Central memory CD8-positive, alpha-beta T cell (primary cell): ENCODE measurements at regions not wholly inside any gene's neighbourhood (a gene's known extent, or its start where the extent isn't known, plus 50 kb on each side); places are given as distances from the start of the nearest gene placed in this dataset.

ENCODE experiments used
- ATAC-seq: fragments of 150-1000 bp; cut with Tn5 transposase; replicated peaks from 2 replicates; pipeline ENCODE4 v1.10.0; 2022; ENCODE audit warnings: mild to moderate bottlenecking, moderate FRiP score, moderate number of reproducible peaks; ENCODE audit not compliant: poor library complexity, severe bottlenecking; ENCODE audit errors: extremely low read depth
- DNase-seq, 2 donors: peaks; one replicate each; pipeline ENCODE4 v3.0.0; 2021; ENCODE audit warnings: low spot score in 2 of 2
- H3K27ac Mint-ChIP-seq: one replicate; pipeline ENCODE4 v1.8.0; 2022; ENCODE audit warnings: low read depth, mild to moderate bottlenecking, moderate library complexity, mixed read lengths
- H3K27me3 Mint-ChIP-seq: one replicate; pipeline ENCODE4 v1.8.0; 2022; ENCODE audit warnings: mixed read lengths
- H3K36me3 Mint-ChIP-seq: one replicate; pipeline ENCODE4 v1.8.0; 2022; ENCODE audit warnings: mild to moderate bottlenecking, moderate library complexity, mixed read lengths; ENCODE audit not compliant: insufficient read depth
- H3K4me1 Mint-ChIP-seq: one replicate; pipeline ENCODE4 v1.8.0; 2022; ENCODE audit warnings: mixed read lengths
- H3K4me3 Mint-ChIP-seq: one replicate; pipeline ENCODE4 v1.8.0; 2022; ENCODE audit warnings: mild to moderate bottlenecking, moderate library complexity, mixed read lengths
- H3K9me3 Mint-ChIP-seq: one replicate; pipeline ENCODE4 v1.8.0; 2022; ENCODE audit warnings: mixed read lengths

DNA sequence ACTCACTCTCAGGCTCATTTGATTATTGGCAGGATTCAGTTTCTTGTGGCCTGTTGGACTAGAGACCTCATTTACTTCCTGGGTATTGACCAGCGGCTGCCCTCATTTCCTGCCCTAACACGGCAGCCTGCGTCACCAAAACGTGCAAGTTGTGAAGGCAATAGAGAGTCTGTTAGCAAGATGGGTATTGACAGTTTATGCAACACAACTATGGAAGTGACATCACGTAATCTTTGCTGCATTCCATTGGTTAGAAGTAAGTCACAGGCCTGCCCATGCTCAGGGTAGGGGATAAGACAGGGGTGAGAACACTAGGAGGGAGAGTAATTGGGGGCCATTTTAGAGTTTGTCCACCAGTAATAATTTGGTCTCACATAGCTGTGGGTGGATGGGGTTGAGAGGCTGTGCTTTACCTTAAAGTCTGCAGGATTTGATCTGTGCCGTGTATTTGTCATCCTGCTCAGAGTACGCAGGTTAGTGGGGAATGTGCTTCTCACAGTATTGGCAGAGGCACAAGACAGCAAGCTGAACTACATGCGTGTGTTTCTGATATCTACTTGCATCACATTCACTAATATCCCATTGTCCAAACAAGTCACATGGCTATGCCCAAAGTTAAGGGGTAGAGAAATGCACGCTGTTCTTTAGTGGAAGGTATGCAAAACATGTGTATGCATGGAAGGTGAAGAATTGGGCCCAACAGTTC, 83.3 kb downstream of the EDEM1 start:
- DNase-seq (no peak), ATAC-seq (no peak)
- Mint-ChIP-seq H3K27me3 (no peaks in the 10 kb centered on the region), H3K36me3 (no peaks in the 10 kb centered on the region), H3K9me3 (no peaks in the 10 kb centered on the region), H3K4me3 (no peak overlapping the region), H3K4me1 (no peaks in the 10 kb centered on the region), H3K27ac (no peak overlapping the region)

DNA sequence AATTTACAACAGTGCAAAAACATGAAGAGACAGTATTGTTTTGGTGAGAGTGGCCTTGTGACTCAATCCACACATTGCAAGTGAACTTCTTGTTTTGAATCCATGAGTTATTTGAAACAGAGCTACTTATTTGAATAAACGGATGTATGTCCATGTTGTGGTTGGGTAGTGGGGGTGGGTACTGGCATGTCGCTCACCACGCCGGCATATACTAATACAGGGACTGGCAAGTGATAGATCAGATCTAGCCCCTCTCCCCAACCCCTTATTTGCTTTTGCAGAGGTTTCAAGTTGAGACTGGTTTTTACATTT, 83.8 kb downstream of the EDEM1 start:
- no peak overlapping the region for H3K27ac Mint-ChIP-seq
- H3K9me3 Mint-ChIP-seq = no peaks in the 10 kb centered on the region
- H3K36me3 Mint-ChIP-seq = no peaks in the 10 kb centered on the region
- ATAC-seq = no peak
- H3K27me3 Mint-ChIP-seq = no peaks in the 10 kb centered on the region
- H3K4me3 Mint-ChIP-seq = no peak overlapping the region
- no peak for DNase-seq
- H3K4me1 Mint-ChIP-seq = no peaks in the 10 kb centered on the region

DNA sequence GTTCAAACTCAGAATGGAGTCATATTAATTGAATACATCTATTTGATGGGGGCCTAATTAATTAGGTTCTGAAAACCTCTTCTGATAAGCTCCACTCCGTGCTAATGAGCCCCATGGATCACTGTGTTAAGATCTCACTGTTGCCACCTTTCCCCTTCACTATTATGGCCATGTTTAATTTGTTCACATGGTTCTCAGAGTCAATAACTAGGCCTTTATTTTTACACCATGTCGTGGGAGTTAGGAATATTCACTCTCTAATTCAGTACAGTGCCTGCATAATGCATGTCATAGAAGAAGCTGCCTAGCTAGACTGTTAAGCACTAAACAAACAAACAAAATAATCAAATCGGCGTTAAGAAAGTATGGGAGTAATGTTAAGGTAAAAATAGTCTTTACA, 84.9 kb downstream of the EDEM1 start:
- no peaks in the 10 kb centered on the region for H3K36me3 Mint-ChIP-seq
- no peaks in the 10 kb centered on the region for H3K4me1 Mint-ChIP-seq
- no peak overlapping the region for H3K27ac Mint-ChIP-seq
- no peak for ATAC-seq
- H3K4me3 Mint-ChIP-seq = no peak overlapping the region
- no peaks in the 10 kb centered on the region for H3K27me3 Mint-ChIP-seq
- DNase-seq = no peak
- H3K9me3 Mint-ChIP-seq = no peaks in the 10 kb centered on the region

DNA sequence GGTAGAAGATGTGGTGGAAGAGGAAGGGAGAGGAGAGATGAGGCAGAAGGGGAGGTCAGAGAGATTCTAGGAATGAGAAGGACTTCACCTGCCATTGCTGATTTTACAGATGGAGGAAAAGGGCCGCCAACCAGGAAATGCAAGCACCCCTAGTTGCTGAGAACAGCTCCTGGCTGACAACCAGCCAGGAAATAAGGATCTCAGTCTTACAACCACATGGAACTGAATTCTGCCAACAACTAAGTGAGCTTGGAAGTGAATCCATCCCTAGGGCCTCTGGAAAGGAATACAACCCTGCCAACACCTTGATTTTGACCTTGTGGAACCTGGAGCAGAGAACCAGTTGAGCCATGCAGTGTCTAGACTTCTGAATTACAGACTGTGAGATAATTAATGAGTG, 86.6 kb downstream of the EDEM1 start:
- Mint-ChIP-seq H3K4me1 (no peaks in the 10 kb centered on the region), H3K36me3 (no peaks in the 10 kb centered on the region), H3K27me3 (no peaks in the 10 kb centered on the region), H3K4me3 (no peak overlapping the region), H3K9me3 (no peaks in the 10 kb centered on the region), H3K27ac (no peak overlapping the region)
- DNase-seq (no peak), ATAC-seq (no peak)

DNA sequence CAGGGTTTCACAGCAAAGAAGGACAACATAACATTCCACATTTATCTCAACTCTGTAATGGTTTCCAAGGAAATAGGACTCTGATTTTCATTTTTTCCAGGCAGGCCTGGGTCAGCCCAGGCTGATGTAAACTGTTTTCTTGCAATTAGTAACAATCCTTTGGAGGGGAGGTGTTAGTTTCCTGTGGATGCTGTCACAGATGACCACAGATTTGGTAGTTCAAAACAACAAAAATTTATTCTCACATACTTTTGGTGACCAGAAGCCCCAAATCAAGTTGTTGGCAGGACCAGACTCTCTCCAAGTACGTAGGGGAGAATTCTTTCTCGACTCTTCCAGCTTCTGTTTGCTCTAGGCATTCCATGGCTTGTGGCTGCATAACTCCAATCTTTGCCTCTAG, 88.0 kb downstream of the EDEM1 start:
- H3K27me3 Mint-ChIP-seq = no peaks in the 10 kb centered on the region
- no peak overlapping the region for H3K4me3 Mint-ChIP-seq
- no peak overlapping the region for H3K27ac Mint-ChIP-seq
- no peaks in the 10 kb centered on the region for H3K9me3 Mint-ChIP-seq
- no peaks in the 10 kb centered on the region for H3K4me1 Mint-ChIP-seq
- ATAC-seq (no peak), DNase-seq (no peak)
- H3K36me3 Mint-ChIP-seq = no peaks in the 10 kb centered on the region

DNA sequence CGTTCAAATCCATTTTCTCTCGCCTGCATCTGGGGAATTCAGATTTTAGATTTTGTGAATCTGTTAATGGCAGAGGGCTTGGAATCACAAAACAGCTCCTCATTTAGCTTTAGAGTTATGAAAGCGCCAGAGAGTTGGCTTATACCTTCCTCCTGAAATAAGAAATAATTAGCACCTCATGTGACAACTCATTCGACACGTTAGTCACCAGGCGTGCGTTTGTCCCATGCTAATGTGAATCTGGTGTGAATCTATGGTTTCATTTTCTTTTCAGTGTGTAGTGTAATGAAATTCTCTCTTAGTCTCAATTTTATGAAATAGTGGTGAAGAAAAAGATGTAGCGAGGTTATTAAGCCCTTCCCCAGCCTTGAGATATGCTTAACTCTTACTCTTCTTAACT, 89.4 kb downstream of the EDEM1 start:
- Mint-ChIP-seq H3K27me3 (no peaks in the 10 kb centered on the region), H3K27ac (no peak overlapping the region), H3K4me1 (no peaks in the 10 kb centered on the region), H3K4me3 (peak overlapping the region; percentile 37), H3K36me3 (no peaks in the 10 kb centered on the region), H3K9me3 (peaks cover 7% of the 10 kb centered on the region)
- no peak for ATAC-seq
- DNase-seq = no peak

DNA sequence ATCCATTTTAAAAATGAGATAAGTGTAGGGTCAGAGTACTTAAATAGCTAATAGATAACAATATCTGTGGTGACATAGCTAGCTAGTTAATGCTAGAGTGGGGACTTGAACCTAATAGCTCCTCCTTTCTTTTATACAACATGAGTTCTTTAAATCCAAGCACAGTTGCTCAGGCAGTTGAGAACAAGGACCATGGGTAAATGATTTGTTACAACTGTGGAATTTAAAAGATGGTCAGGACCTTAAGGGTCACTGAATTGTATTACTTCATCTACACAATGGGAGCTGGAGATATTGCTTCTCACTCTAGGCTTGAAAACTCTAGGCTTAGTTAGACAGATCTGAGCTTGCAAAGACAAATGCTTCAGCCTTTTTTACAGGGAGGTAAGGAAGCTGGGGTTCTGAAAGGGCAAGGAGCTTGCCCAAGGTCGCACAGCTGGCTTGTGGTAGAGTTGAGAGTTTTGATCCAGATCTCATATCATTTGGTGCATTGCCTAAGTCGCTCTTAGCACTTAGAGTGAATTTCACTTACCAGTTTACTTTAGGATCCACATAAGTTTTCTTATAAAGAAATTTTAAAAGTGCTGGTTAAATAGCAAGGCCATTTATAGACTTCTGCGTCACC, 90.2 kb downstream of the EDEM1 start:
- Mint-ChIP-seq H3K27me3 (no peaks in the 10 kb centered on the region), H3K36me3 (no peaks in the 10 kb centered on the region), H3K4me3 (no peak overlapping the region), H3K4me1 (no peaks in the 10 kb centered on the region), H3K9me3 (peaks cover 7% of the 10 kb centered on the region), H3K27ac (no peak overlapping the region)
- ATAC-seq (no peak), DNase-seq (no peak)

DNA sequence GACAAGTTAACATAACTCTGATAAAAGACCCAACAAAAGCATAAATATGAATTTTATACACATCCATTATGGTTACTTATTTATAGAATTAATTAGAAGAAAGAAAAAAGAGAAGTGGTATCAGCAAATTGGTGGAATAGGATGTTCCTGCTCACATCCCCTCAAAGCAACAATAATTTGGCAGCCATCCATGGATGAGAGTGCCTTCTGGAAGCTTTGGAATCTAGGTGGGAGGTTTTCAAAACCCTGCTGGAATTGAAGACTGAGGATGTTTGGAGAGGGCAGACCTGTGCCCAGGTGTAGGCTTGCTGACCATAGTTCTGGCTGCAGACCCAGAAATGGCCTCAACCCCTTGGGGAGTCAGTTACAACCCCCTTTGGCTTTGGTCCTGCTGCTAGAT, 91.2 kb downstream of the EDEM1 start:
- H3K9me3 Mint-ChIP-seq = peaks cover 7% of the 10 kb centered on the region
- no peak for ATAC-seq
- no peak for DNase-seq
- H3K36me3 Mint-ChIP-seq = no peaks in the 10 kb centered on the region
- H3K4me3 Mint-ChIP-seq = no peak overlapping the region
- no peaks in the 10 kb centered on the region for H3K27me3 Mint-ChIP-seq
- H3K4me1 Mint-ChIP-seq = no peaks in the 10 kb centered on the region
- no peak overlapping the region for H3K27ac Mint-ChIP-seq

DNA sequence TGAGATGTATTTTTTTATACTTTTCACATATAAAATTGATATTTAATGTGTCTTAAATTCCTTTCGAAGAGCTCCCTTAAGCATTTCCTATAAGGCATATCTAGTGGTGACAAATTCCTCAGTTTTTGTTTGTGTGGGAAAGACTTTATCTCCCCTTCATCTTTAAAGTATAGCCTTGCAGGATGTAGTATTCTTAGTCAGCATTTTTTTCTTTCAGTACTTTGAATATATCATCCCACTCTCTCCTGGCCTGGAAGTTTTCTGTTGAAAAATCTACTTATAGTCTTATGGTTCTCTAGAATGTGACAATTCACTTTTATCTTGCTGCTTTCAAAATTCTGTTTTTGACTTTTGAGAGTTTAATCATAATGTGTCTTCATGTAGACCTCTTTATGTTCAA, 95.2 kb downstream of the EDEM1 start:
- Mint-ChIP-seq H3K4me3 (no peak overlapping the region), H3K27ac (no peak overlapping the region), H3K36me3 (no peaks in the 10 kb centered on the region), H3K9me3 (peaks cover 7% of the 10 kb centered on the region), H3K27me3 (peaks cover 26% of the 10 kb centered on the region), H3K4me1 (no peaks in the 10 kb centered on the region)
- DNase-seq (no peak), ATAC-seq (no peak)

DNA sequence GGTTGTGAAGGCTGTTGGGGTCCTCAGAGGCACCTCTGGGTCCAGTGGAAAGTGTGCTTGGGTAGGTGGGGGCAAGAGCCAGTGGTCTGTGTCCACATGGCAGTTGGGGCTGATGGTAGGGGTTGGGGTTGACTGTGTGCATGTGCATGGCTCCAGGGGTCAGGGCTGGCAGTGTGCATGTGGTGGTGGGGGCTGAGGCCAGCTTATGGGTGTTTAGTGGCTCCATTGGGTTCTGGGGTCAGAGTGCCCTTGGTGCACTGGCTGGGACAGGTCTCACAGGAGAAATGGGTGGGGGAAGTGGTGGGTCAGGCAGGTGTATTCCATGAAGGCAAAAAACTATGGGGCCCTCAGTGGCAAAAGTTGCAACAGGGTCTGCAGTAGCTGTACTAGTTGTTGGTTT, 97.9 kb downstream of the EDEM1 start:
- Mint-ChIP-seq H3K36me3 (no peaks in the 10 kb centered on the region), H3K27ac (no peak overlapping the region), H3K9me3 (peaks cover 7% of the 10 kb centered on the region), H3K27me3 (peaks cover 50% of the 10 kb centered on the region), H3K4me3 (no peak overlapping the region), H3K4me1 (no peaks in the 10 kb centered on the region)
- DNase-seq (no peak), ATAC-seq (no peak)

DNA sequence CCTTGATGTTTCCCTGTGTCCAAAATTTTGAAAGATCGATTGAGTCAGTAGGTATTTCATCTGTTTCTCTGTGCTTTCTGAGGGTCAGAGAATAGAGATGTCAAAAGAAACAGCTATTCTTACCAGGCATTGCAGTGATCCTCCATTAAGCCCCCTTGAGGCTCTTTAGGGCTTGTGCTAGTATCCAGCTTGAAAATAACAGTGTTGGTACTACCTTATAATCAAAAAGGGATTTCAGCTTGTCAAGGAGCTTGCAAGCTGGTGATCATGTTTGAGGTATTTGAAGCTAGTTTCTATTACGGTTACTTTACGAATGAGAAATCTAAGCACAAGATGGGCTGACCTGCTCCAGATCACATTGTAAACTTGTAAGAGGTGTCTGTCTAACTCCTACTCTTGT, 103.4 kb downstream of the EDEM1 start:
- no peaks in the 10 kb centered on the region for H3K36me3 Mint-ChIP-seq
- H3K4me1 Mint-ChIP-seq = no peaks in the 10 kb centered on the region

DNA sequence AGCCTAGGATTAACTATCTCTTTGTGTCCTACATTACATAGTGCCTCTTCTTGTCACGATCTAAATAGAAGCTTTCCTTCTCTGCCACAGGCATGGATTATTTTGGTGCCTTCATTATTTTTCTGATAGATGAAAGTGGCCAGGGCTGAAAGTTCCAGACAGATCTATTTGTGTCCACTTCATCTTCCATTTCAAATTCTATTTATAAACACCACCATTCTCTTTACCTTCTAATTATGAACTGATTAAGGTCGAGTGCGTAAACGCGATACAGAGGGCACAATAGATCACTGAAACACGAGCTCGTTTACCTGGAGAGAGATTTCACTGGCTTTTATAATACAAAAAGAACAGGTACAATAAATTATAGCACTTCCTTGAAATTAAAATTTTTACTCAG, 105.0 kb downstream of the EDEM1 start:
- ATAC-seq (no peak), DNase-seq (no peak)
- Mint-ChIP-seq H3K4me1 (peaks cover 5% of the 10 kb centered on the region), H3K36me3 (no peaks in the 10 kb centered on the region), H3K27ac (no peak overlapping the region), H3K9me3 (no peaks in the 10 kb centered on the region), H3K27me3 (peaks cover 26% of the 10 kb centered on the region), H3K4me3 (no peak overlapping the region)

More for the DNA sequence above, 103.4 kb downstream of the EDEM1 start:
- H3K4me3 Mint-ChIP-seq = no peak overlapping the region
- H3K27ac Mint-ChIP-seq = no peak overlapping the region
- H3K9me3 Mint-ChIP-seq = no peaks in the 10 kb centered on the region
- H3K27me3 Mint-ChIP-seq = peaks cover 38% of the 10 kb centered on the region
- DNase-seq (no peak), ATAC-seq (no peak)

DNA sequence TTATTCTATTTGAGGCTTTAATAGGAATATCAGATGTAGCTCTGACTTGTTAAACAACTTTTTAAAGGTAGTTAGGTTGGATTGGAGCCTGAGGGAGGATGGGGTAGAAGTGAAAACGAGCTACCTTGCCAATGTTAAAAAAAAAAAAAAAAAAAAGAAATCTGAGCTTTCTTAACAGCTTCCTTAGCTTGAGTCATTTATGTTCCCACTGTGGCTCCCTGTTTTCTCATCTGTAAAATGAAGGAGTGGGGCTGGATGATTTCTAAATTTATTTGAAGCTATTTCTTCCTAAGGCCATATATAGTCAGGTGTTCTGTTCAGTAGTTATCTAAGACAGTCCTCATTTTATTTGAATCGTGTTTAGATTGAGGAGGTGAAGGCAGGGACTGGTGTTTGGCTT, 105.7 kb downstream of the EDEM1 start:
- no peak overlapping the region for H3K27ac Mint-ChIP-seq
- no peak overlapping the region for H3K4me3 Mint-ChIP-seq
- no peak for ATAC-seq
- H3K27me3 Mint-ChIP-seq = peaks cover 19% of the 10 kb centered on the region
- no peaks in the 10 kb centered on the region for H3K9me3 Mint-ChIP-seq
- H3K4me1 Mint-ChIP-seq = peaks cover 5% of the 10 kb centered on the region
- H3K36me3 Mint-ChIP-seq = no peaks in the 10 kb centered on the region
- no peak for DNase-seq
